Ishikawa (cell line): ENCODE measurements at regions not wholly inside any gene's neighbourhood (a gene's known extent, or its start where the extent isn't known, plus 50 kb on each side); places are given as distances from the start of the nearest gene placed in this dataset.

Source experiments
- CREB1 ChIP-seq: IDR thresholded peaks from 2 replicates; pipeline ENCODE4 v1.6.1; 2012; ENCODE audit warnings: low read depth
- EGR1 ChIP-seq: IDR thresholded peaks from 2 replicates; pipeline ENCODE4 v1.6.1; 2012
- EP300 ChIP-seq: IDR thresholded peaks from 2 replicates; pipeline ENCODE4 v1.6.1; 2012; ENCODE audit warnings: borderline replicate concordance
- FOXM1 ChIP-seq: IDR thresholded peaks from 2 replicates; pipeline ENCODE4 v1.6.1; 2012; ENCODE audit warnings: low read depth, borderline replicate concordance
- RAD21 ChIP-seq: IDR thresholded peaks from 2 replicates; pipeline ENCODE4 v1.6.1; 2012; ENCODE audit warnings: low read depth
- TAF1 ChIP-seq: IDR thresholded peaks from 2 replicates; pipeline ENCODE4 v1.6.1; 2012; ENCODE audit warnings: low read depth, mild to moderate bottlenecking
- TCF12 ChIP-seq: IDR thresholded peaks from 2 replicates; pipeline ENCODE4 v1.6.1; 2012; ENCODE audit warnings: low read depth
- YY1 ChIP-seq: IDR thresholded peaks from 2 replicates; pipeline ENCODE4 v1.6.1; 2012; ENCODE audit warnings: low read depth
- TF ChIP-seq, protein P1 (sequence below): IDR thresholded peaks from 2 replicates; pipeline ENCODE4 v1.6.1; 2012
- TF ChIP-seq, protein P2 (sequence below): IDR thresholded peaks from 2 replicates; pipeline ENCODE4 v1.6.1; 2012; ENCODE audit warnings: low read depth, mild to moderate bottlenecking

DNA sequence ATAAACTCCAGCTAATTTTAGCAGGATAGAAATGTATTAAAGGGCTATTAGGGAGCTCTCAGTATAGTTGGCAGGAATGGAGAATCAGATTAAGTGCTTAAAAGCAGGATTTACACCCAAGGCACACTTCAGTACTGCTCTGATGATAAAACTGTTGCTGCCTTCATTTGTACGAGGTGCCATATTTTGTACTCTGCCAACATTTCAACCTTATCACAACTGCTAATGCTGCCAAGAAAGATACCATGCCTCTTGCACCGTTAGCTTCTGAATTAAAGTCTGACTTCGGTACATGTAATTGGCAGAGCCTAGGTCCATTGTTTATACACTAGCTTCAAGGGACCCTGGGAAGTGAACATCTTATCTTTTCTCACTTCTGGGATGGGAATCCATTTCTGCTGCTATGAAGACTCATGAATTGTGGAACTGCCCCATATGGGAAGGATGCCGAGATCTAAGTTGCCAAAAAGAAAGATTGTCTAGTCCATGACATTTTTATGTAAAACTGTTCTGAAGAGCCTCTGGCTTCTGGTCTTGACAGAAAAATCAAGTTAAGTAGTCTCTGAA, 624.0 kb upstream of the IGFBP7 start:
- TF ChIP-seq EP300, result no peak
- TF ChIP-seq, protein P1, sequence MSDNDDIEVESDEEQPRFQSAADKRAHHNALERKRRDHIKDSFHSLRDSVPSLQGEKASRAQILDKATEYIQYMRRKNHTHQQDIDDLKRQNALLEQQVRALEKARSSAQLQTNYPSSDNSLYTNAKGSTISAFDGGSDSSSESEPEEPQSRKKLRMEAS, result no peak
- TF ChIP-seq FOXM1, result no peak
- TF ChIP-seq TAF1, result no peak
- no peak for TF ChIP-seq CREB1
- no peak for TF ChIP-seq YY1
- TF ChIP-seq, protein P2, sequence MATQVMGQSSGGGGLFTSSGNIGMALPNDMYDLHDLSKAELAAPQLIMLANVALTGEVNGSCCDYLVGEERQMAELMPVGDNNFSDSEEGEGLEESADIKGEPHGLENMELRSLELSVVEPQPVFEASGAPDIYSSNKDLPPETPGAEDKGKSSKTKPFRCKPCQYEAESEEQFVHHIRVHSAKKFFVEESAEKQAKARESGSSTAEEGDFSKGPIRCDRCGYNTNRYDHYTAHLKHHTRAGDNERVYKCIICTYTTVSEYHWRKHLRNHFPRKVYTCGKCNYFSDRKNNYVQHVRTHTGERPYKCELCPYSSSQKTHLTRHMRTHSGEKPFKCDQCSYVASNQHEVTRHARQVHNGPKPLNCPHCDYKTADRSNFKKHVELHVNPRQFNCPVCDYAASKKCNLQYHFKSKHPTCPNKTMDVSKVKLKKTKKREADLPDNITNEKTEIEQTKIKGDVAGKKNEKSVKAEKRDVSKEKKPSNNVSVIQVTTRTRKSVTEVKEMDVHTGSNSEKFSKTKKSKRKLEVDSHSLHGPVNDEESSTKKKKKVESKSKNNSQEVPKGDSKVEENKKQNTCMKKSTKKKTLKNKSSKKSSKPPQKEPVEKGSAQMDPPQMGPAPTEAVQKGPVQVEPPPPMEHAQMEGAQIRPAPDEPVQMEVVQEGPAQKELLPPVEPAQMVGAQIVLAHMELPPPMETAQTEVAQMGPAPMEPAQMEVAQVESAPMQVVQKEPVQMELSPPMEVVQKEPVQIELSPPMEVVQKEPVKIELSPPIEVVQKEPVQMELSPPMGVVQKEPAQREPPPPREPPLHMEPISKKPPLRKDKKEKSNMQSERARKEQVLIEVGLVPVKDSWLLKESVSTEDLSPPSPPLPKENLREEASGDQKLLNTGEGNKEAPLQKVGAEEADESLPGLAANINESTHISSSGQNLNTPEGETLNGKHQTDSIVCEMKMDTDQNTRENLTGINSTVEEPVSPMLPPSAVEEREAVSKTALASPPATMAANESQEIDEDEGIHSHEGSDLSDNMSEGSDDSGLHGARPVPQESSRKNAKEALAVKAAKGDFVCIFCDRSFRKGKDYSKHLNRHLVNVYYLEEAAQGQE, result no peak
- TF ChIP-seq EGR1, result no peak
- no peak for TF ChIP-seq RAD21
- no peak for TF ChIP-seq TCF12
